ENCODE measurements at regions not wholly inside any gene's neighbourhood (a gene's known extent, or its start where the extent isn't known, plus 50 kb on each side); places are given as distances from the start of the nearest gene placed in this dataset.

GRCh38 chr3:55294557-55294956 is 192.5 kb downstream of the WNT5A start (continued):
- TF ChIP-seq JUND (IDR thresholded peaks at IDR 0.05; ENCODE audit: low read depth, low read length) (no peak), PKNOX1 (IDR thresholded peaks at IDR 0.05) (no peak), POLR2A (IDR thresholded peaks at IDR 0.05; ENCODE audit: low read depth, low read length) (no peak), KDM1A (IDR thresholded peaks at IDR 0.05; ENCODE audit: borderline replicate concordance) (no peak)
- TF ChIP-seq, protein P1, sequence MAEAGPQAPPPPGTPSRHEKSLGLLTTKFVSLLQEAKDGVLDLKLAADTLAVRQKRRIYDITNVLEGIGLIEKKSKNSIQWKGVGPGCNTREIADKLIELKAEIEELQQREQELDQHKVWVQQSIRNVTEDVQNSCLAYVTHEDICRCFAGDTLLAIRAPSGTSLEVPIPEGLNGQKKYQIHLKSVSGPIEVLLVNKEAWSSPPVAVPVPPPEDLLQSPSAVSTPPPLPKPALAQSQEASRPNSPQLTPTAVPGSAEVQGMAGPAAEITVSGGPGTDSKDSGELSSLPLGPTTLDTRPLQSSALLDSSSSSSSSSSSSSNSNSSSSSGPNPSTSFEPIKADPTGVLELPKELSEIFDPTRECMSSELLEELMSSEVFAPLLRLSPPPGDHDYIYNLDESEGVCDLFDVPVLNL (IDR thresholded peaks at IDR 0.05; ENCODE audit: low read depth, low read length), result no peak

GRCh38 chr3:55292360-55292759 is 194.7 kb downstream of the WNT5A start:
- Histone ChIP-seq H3K36me3 (ENCODE audit: control insufficient read depth in 2 of 2, insufficient read depth in 2 of 2, low read length in 1 of 2) (no peaks in the 10 kb centered on the region), H2AFZ (ENCODE audit: control insufficient read depth, low read depth, low read length) (no peak overlapping the region), H3K9me3 (replicated peaks; ENCODE audit: control insufficient read depth, insufficient read depth, low read length) (no peaks in the 10 kb centered on the region), H3K4me2 (ENCODE audit: control insufficient read depth, insufficient read depth) (no peak overlapping the region), H3K9ac (ENCODE audit: control insufficient read depth, insufficient read depth, low read length) (no peak overlapping the region), H3K27ac (ENCODE audit: control insufficient read depth, insufficient read depth) (no peak overlapping the region), H3K4me1 (ENCODE audit: control insufficient read depth, insufficient read depth, low read length) (no peaks in the 10 kb centered on the region), H3K4me3 (no peak overlapping the region), H4K20me1 (ENCODE audit: control insufficient read depth, insufficient read depth) (no peaks in the 10 kb centered on the region; the same call in 1 of the 2 replicates), H3K79me2 (ENCODE audit: control insufficient read depth, insufficient read depth, low read length) (no peaks in the 10 kb centered on the region), H3K27me3 (replicated peaks in 1 of 2; ENCODE audit: control insufficient read depth in 2 of 2, insufficient read depth in 2 of 2, low read length in 1 of 2) (no peaks in the 10 kb centered on the region)
- CTCF ChIA-PET, result no interaction called here
- no peak for ATAC-seq
- no TSS peak for BruUV-seq (replicated peaks)
- in situ Hi-C loops (cut with MboI), result no loop called here
- RAD21 ChIA-PET (ENCODE audit: unreplicated experiment), result no interaction called here
- TF ChIP-seq, protein P2, sequence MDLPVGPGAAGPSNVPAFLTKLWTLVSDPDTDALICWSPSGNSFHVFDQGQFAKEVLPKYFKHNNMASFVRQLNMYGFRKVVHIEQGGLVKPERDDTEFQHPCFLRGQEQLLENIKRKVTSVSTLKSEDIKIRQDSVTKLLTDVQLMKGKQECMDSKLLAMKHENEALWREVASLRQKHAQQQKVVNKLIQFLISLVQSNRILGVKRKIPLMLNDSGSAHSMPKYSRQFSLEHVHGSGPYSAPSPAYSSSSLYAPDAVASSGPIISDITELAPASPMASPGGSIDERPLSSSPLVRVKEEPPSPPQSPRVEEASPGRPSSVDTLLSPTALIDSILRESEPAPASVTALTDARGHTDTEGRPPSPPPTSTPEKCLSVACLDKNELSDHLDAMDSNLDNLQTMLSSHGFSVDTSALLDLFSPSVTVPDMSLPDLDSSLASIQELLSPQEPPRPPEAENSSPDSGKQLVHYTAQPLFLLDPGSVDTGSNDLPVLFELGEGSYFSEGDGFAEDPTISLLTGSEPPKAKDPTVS (IDR thresholded peaks at IDR 0.05; ENCODE audit: low read depth, low read length), result no peak
- TF ChIP-seq RFX5 (IDR thresholded peaks at IDR 0.05; ENCODE audit: low read depth, low read length) (no peak), CHD2 (IDR thresholded peaks at IDR 0.05; ENCODE audit: borderline replicate concordance, low read depth, low read length) (no peak)
- 22% methylated on average over 9 of the region's 9 CpGs for WGBS (ENCODE audit: insufficient coverage, insufficient replicate concordance, low lambda C conversion rate, missing lambda C conversion rate)
- intact Hi-C loops (cut with micrococcal nuclease; ENCODE audit: unreplicated experiment), result no loop called here
- POLR2A ChIA-PET, result no interaction called here
- SMC1A ChIA-PET (ENCODE audit: uncharacterized antibody, unreplicated experiment), result no interaction called here
- no peak for FAIRE-seq
- DNase-seq (ENCODE audit: low read depth, low spot score), result no peak

Measured in GM12878 (cell line).